ENCODE measurements at regions not wholly inside any gene's neighbourhood (a gene's known extent, or its start where the extent isn't known, plus 50 kb on each side); places are given as distances from the start of the nearest gene placed in this dataset.

DNA sequence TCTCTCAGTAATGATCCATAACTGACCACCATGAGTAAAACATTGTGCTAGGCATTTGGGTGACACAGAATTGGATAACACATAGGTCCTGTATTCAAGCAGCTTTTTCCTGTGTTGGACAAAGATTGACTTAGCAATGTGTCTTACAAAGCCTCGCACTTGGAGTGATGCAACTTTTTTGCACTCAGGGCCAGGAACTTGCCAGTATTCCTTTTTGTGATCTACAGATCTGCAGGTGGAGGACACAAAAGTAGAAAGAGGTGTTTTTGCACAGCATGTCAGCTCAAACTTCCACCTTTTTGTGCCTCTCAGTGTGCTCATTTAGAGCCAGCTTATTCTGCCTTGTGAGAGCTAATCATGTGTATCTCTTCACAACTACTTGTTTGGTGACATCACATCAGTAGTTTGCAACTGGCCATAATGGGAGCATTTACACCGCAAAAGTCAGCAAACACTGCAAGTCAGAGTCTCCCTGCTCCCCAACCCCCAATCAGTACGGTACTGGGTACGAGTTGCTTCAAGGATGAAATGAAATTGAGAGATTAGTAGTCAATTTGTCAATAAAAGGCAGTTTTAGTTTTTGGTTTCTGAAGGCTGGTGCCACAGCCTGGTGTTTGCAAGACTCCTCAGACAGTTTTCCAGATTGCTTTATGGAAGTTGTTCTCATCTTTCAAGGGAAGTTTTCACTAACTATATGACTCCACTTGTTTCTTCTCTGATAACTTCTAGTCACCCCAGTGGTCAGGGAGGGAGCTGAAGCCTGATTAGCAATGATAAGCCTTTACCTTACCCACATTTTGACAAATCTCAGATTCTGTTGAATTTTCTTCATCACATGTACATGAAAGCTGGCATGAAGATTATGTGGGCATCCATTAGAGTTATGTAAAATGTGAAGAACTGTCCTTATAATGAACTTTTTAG lies 149.1 kb downstream of the PDCD6IP start:
- no peak overlapping the region for H3K4me3 ChIP-seq
- intact Hi-C loops (cut with DNase I), result no loop called here
- no peaks in the 10 kb centered on the region for H3K27me3 ChIP-seq
- H3K36me3 ChIP-seq, result no peaks in the 10 kb centered on the region
- no peaks in the 10 kb centered on the region for H3K4me1 ChIP-seq
- TF ChIP-seq CTCF (IDR thresholded peaks at IDR 0.05) (no peak), POLR2A (IDR thresholded peaks at IDR 0.05) (no peak)
- DNase-seq, result no peak
- H3K27ac ChIP-seq, result no peak overlapping the region
- H3K9me3 ChIP-seq, result no peaks in the 10 kb centered on the region
- WGBS, 2 donors, result 68 to 70% methylated on average over 4 of the region's 4 CpGs

- TF ChIP-seq POLR2A (IDR thresholded peaks at IDR 0.05) (no peak), CTCF (IDR thresholded peaks at IDR 0.05) (no peak)
- Histone ChIP-seq H3K9me3 (no peaks in the 10 kb centered on the region), H3K36me3 (no peaks in the 10 kb centered on the region), H3K27me3 (no peaks in the 10 kb centered on the region), H3K4me1 (no peaks in the 10 kb centered on the region), H3K4me3 (no peak overlapping the region), H3K27ac (no peak overlapping the region)
- no peak for DNase-seq
- 22 to 43% methylated on average over 1 of the region's 1 CpG for WGBS, 2 donors
- intact Hi-C loops (cut with DNase I), result no loop called here
Observed at GRCh38 chr3:33949074-33949473, 150.6 kb downstream of the PDCD6IP start.

DNA sequence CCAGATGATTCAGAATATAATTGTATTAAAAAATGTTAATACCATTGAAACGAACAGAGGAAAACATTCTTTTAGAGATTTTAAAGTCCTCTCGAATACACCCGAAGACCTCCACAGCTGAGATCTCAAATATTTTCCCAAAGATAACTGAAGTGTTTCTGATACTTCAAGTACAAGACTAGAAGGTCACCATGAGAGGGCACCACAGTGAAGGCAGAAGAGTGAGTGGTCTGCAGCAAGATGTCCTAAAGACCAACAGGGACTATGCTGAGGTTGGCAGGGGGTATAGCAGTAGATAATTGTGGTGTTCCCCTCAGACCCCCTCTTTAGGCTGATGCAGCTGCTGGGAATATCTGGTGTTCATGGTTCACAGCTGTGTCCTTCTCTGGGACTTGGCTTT lies 156.5 kb downstream of the PDCD6IP start:
- DNase-seq, result no peak
- Histone ChIP-seq H3K27ac (no peak overlapping the region), H3K4me3 (no peak overlapping the region), H3K36me3 (no peaks in the 10 kb centered on the region), H3K9me3 (no peaks in the 10 kb centered on the region), H3K27me3 (no peaks in the 10 kb centered on the region), H3K4me1 (no peaks in the 10 kb centered on the region)
- TF ChIP-seq POLR2A (IDR thresholded peaks at IDR 0.05) (no peak), CTCF (IDR thresholded peaks at IDR 0.05) (no peak)
- WGBS, 2 donors, result 80 to 85% methylated on average over 3 of the region's 3 CpGs
- intact Hi-C loops (cut with DNase I), result no loop called here

DNA sequence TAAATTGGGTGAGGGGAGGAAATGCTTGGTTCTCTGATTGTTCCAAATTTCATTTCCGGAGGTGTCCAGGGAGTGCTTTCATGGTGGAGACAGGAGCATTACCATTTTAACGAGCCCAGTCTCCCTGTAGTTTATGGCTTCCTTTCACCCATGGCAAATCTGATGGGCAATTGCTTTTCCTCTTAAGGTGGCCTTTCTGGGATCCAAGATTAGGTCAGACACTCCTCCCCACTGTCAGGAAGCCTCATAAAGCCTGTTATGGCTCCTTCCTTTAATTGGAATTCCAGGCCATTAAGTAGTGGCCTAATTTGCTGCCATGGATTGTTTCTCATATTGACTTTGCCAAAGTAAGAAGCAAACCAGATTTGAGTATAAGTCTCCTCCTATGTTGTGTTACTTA lies 157.8 kb downstream of the PDCD6IP start:
- TF ChIP-seq POLR2A (IDR thresholded peaks at IDR 0.05) (no peak), CTCF (IDR thresholded peaks at IDR 0.05) (no peak)
- whole genome bisulfite sequencing, 2 donors, result 84 to 93% methylated on average over 2 of the region's 2 CpGs

DNA sequence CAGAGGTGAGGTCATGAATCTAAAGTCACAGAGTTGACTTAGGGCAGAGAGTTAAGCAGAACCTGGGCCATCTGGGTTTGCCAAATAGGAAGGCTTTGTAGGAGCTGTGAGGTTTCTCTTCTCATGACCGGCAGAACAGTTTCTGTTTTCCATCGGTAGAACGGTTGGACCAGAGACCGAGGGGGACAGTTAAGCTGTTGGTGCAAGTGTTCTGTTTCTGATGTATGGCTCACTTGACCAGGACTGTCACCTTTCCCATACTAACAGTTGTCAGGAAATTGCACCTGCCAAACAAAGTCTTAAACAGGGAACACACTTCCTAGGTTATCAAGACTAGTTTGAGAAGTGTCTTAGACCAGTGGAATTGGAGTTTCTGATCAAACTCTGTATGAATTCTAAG lies 158.3 kb downstream of the PDCD6IP start:
- H3K36me3 ChIP-seq, result no peaks in the 10 kb centered on the region
- no peak overlapping the region for H3K4me3 ChIP-seq
- intact Hi-C loops (cut with DNase I), result no loop called here
- TF ChIP-seq CTCF (IDR thresholded peaks at IDR 0.05), result no peak
- no peak for TF ChIP-seq POLR2A (IDR thresholded peaks at IDR 0.05)
- no peaks in the 10 kb centered on the region for H3K4me1 ChIP-seq
- H3K9me3 ChIP-seq, result no peaks in the 10 kb centered on the region
- H3K27ac ChIP-seq, result no peak overlapping the region
- no peak for DNase-seq
- no peaks in the 10 kb centered on the region for H3K27me3 ChIP-seq
- WGBS, 2 donors, result 80 to 82% methylated on average over 1 to 3 of the region's 4 CpGs

More for the DNA sequence above, 157.8 kb downstream of the PDCD6IP start:
- no peaks in the 10 kb centered on the region for H3K36me3 ChIP-seq
- no peak overlapping the region for H3K4me3 ChIP-seq
- no peak for DNase-seq
- no peaks in the 10 kb centered on the region for H3K27me3 ChIP-seq
- H3K27ac ChIP-seq, result no peak overlapping the region
- intact Hi-C loops (cut with DNase I), result no loop called here
- no peaks in the 10 kb centered on the region for H3K4me1 ChIP-seq
- no peaks in the 10 kb centered on the region for H3K9me3 ChIP-seq

Data from esophagus squamous epithelium (tissue), 5 donors.